ENCODE measurements at regions not wholly inside any gene's neighbourhood (a gene's known extent, or its start where the extent isn't known, plus 50 kb on each side); places are given as distances from the start of the nearest gene placed in this dataset.

DNA sequence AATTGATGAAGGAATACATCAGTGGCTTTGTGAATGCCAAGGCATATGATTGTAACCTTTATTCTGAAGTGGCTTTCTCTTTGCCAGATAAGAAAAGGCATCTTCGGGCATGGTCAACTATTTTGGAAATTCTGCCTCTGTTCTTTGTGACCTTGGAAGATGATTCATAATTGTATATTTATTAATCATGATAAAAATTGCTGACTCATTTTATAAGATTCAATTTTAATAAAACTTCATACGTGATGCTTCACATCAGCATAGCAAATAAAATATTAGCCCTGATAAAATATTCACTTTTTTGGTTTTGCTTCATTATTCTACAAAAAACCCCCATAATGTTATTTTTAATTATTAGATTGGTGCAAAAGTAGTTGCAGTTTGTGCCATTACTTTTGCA lies 200.5 kb downstream of the MACC1 start:
- no peak overlapping the region for H3K4me3 Mint-ChIP-seq
- H3K36me3 Mint-ChIP-seq (ENCODE audit: insufficient read depth in 1 of 3, low read depth in 3 of 3): peaks cover 4 to 13% (median 7%) of the 10 kb centered on the region in 3 experiments; a peak in 5 of 7 replicates

More for the DNA sequence above, 200.5 kb downstream of the MACC1 start:
- no peak overlapping the region for H3K9ac ChIP-seq (ENCODE audit: extremely low read depth, insufficient read length, low read length)
- no peak for DNase-seq
- H3K27ac Mint-ChIP-seq: no peak overlapping the region
- H3K27ac ChIP-seq (ENCODE audit: insufficient read length, low read depth, low read length): no peak overlapping the region
- H4K5ac ChIP-seq (ENCODE audit: insufficient read length, low read depth, low read length): no peak overlapping the region
- H2AFZ ChIP-seq (ENCODE audit: low read length): no peak overlapping the region
- no peak overlapping the region for H2BK12ac ChIP-seq (ENCODE audit: insufficient read length, low read depth, low read length)
- no peaks in the 10 kb centered on the region for H3K27me3 ChIP-seq (ENCODE audit: insufficient read depth, low read length)
- no peaks in the 10 kb centered on the region for H3K9me3 ChIP-seq (ENCODE audit: control insufficient read depth, low read depth, low read length)
- no peak overlapping the region for H4K91ac ChIP-seq (ENCODE audit: insufficient read length, low read depth, low read length)
- H2AK5ac ChIP-seq (ENCODE audit: insufficient read length, low read length): no peak overlapping the region
- no peak overlapping the region for H2BK20ac ChIP-seq (ENCODE audit: low read depth, low read length, poor library complexity, severe bottlenecking)
- no peaks in the 10 kb centered on the region for H4K20me1 ChIP-seq (ENCODE audit: control insufficient read depth, insufficient read depth, insufficient read length)
- H3K79me1 ChIP-seq (ENCODE audit: insufficient read depth, low read depth, low read length, poor library complexity, severe bottlenecking): no peaks in the 10 kb centered on the region
- H3T11ph ChIP-seq (ENCODE audit: low read length): no peak overlapping the region
- H2BK5ac ChIP-seq (ENCODE audit: insufficient read length, low read length): no peak overlapping the region
- H3K4ac ChIP-seq (ENCODE audit: low read depth, low read length): no peak overlapping the region
- no peak overlapping the region for H4K8ac ChIP-seq (replicated peaks; ENCODE audit: insufficient read length, low read depth, low read length)
- H2BK120ac ChIP-seq (ENCODE audit: low read depth, low read length, poor library complexity, severe bottlenecking): no peak overlapping the region
- peaks cover 29 to 41% of the 10 kb centered on the region in 2 experiments for H3K4me1 Mint-ChIP-seq
- H3K56ac ChIP-seq (ENCODE audit: insufficient read length, low read depth, low read length): no peak overlapping the region
- no peaks in the 10 kb centered on the region for H3K27me3 Mint-ChIP-seq (ENCODE audit: low read depth)
- no peak for TF ChIP-seq CTCF (conservative IDR thresholded peaks at IDR 0.05)
- H3K4me2 ChIP-seq (ENCODE audit: insufficient read depth, insufficient read length, low read length): no peak overlapping the region
- peaks cover 12% of the 10 kb centered on the region; the same call in 1 of the 2 replicates for H3K4me1 ChIP-seq (ENCODE audit: insufficient read depth, low read length)
- no peak overlapping the region for H3K23ac ChIP-seq (ENCODE audit: insufficient read length, low read depth, low read length)
- H3K14ac ChIP-seq (ENCODE audit: insufficient read depth, low read length): no peak overlapping the region
- peaks cover 0 to 5% of the 10 kb centered on the region in 2 experiments; a peak in 3 of 5 replicates for H3K9me3 Mint-ChIP-seq
- H3K18ac ChIP-seq (ENCODE audit: insufficient read length, low read depth, low read length): no peak overlapping the region
- H2BK15ac ChIP-seq (ENCODE audit: low read depth, low read length): no peak overlapping the region
- no peaks in the 10 kb centered on the region for H3K79me2 ChIP-seq (ENCODE audit: insufficient read depth, low read length)
- no CpG with 5 or more reads among the region's 2 CpGs for WGBS (ENCODE audit: extremely low coverage, insufficient read length, low lambda C conversion rate)
- no peaks in the 10 kb centered on the region for H3K23me2 ChIP-seq (ENCODE audit: insufficient read length, low read depth, low read length, poor library complexity, severe bottlenecking)
